GM18508 (cell line): ENCODE measurements at regions not wholly inside any gene's neighbourhood (a gene's known extent, or its start where the extent isn't known, plus 50 kb on each side); places are given as distances from the start of the nearest gene placed in this dataset.
"Not testable (repeated sequence)": the region's sequence is repeated elsewhere in the genome, so short reads cannot be mapped to it uniquely, and the experiment has no call there.

Source experiments
- ATAC-seq: cut with Tn5 transposase; IDR thresholded peaks from one replicate; pipeline ENCODE4 v1.9.1; 2021; ENCODE audit warnings: moderate number of reproducible peaks; ENCODE audit not compliant: insufficient read depth, unreplicated experiment

DNA sequence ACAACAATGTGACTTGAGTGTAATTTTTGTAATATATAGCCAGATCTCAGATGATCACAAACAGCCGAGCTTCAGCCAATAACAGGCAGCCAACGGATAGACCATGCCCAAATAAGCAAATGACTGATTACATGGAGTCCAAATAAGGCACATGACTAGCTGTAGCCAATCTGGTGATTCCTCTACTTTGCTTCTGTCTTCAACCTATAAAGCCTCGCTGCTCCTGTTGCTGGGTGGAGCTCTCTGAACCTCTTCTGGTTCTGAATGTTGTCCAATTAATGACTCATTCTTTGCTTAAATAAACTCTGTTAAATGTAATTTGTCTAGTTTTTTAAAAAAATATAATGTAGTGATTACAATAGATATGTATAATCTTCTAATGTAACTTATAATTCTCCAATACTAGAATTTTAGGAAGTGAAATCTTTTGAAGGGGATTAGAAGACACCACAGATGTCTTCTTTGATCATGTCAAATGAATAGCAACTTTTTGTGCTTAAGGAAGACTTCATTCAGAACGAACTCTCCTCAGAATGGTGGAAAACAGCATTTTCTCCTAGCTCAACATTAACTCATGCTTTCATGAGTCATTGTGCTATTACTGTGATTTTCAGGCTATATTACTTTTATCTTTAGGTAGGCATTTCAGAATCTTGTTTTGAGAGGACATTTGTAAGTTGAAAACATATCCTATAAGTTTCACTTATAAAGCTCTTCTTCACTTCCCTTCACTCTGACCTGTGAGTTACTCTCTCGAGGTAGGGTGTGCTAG is 857.8 kb upstream of the B3GALT2 start:
- no peak for ATAC-seq

DNA sequence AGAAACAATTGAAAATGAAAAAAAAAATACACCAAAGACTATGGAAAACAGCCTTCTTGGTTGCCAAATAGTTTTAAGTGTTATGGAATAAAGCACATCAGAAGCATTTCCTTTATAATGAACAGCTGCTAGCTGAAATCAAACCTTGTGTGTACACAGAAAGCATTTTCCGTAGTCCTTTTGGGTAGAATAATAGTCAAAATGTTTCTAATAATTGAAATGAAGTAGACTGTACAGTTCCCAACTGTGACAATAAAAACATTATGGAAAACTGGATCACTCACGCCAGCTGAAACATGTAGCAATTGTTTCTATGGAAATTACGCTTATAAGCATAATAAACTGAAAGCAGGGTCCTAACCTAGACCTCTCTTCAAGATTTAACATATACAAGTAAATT is 856.3 kb upstream of the B3GALT2 start:
- no peak for ATAC-seq

DNA sequence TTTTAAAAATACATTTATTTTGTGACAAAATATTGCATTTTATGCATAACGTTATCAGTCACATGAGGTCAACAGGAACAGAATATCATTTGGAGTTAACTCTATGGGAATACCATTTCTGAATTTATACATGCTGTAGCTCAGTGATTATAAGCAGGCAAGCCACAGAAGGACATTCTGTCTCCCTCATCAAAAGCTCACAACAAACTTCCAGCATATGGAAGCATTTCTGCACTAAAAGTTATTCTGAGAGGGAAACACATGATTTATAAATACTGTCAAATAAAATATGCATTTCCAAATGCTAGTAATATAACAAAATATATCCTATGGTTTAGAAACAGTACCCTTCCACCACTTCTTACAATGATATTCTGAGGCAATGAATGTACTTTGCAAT is 854.1 kb upstream of the B3GALT2 start:
- no peak for ATAC-seq

DNA sequence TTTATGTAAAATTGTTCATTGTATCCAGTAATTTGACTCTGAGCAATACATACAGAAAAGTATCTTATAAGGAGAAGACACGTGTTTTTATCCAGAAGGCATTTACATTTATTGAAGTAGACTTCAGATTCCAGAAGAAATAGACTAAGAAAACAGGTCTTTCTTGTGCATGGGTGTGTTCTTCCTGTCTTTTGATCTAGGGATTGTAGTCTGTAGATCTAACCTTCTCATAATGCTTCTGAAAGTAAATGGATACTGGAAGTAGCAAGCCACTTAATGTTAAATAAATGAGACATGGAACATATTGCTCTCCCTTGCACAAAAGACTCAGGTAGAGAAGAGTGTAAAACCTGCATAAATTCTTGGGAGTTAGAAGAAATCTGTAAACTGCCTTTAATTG is 853.2 kb upstream of the B3GALT2 start:
- ATAC-seq, result no peak

DNA sequence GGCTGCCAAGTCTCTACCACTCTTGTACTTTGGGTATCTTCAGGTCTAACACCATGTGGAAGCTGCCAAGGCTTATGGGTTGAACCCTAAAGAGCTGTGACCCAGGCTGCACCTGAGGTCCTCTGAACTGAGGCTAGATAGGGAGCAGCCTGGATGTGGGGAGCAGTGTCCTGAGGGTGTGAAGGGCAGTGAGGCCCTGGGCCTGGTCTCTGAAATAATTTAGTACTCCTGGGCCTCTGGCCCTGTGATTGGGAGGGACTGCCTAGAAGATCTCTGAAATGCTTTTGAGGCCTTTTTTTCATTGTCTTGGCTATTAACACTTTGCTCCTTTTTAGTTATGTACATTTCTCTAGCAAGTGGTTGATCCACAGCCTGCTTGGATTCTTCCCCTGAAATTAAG is 847.2 kb upstream of the B3GALT2 start:
- ATAC-seq, result no peak

DNA sequence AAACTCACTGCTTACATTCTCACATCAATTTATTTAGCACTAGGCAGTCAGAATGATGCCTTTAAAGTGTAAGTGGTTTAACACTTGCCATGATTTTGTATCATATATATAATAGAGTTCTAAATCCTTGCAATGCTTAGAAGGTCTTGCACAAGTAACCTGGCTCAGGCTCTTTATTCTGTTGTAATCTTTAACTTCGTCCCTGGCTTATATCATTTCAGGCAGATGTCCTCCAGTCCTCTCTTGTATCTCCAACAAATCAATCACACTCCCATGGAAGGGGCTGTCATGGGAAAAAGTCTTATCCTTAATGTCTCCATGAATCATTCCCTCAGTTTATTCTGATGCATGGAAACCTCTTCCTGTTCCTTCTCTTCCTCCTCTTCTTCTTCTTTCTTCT is 841.6 kb upstream of the B3GALT2 start:
- ATAC-seq, result no peak

DNA sequence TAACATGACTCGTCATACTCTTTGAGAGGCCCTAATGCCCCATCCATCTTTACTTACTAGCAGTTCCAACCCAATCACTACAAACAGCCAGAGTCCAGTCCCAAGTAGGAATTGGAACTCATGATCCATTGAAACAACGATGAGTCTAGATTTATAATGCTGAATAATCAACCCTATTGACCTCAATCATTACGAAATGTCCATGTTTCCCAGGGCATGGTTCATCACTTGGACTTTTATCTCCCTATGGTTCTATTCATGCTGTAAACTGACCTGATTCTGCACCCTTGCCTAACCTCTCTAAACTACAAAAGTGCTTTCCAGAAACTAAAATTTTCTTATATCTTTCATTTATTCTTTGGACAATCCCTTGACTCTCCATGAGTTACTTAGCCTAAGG is 840.0 kb upstream of the B3GALT2 start:
- ATAC-seq, result no peak

DNA sequence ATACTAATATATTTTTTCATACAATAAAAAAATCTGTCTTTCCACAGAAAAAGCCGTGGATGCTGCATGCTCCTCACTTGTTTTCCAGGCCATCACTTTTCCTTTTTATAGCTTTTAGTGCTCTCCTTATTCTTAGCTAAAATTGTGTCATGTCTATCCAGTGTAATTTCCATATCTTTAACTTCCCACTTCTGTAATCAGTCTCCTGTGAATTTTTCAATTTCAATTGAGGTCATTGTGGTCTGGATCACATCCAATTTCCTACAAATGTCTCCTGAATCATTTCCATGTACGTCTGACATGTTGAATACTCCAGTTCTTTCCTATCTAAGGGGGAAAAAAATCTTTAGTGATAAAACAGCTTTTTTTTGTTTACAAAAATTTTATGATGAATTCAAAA is 838.2 kb upstream of the B3GALT2 start:
- ATAC-seq, result no peak

DNA sequence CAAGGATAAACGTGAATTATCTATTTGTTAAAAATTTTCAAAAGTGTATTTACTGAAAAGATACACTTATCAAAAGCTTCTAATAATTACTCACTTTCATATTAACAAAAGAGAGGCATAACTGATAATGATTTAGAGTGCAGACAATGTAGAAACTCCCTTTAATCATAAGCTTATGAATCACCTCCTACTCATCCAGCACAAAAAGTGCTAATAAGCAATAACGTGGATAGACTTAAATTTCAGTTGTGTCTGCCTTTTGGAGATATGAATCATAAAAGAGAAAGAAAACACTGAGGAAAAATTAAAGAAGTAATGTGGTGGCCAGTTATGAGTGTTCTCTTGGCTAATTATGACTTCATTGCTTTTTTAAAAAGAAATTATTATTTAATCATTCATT is 827.6 kb upstream of the B3GALT2 start:
- no peak for ATAC-seq

DNA sequence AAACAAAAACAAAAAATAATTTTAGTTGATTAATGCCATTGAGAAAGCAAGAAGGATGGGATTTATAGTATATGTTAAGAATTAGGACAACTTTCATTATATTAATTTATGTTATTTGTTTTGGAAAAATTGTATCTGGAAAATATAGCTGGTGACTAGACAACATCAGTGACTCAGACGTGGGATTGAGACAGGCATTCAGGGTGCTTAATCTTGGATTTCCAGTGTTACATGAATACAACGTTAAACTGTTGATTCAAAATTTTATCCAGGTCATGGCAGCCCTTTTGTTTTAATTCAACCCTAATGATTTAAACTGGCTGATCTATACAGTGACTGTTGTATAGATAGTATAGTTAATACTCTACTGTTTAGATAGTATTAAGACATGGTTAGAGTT is 827.1 kb upstream of the B3GALT2 start:
- no peak for ATAC-seq

DNA sequence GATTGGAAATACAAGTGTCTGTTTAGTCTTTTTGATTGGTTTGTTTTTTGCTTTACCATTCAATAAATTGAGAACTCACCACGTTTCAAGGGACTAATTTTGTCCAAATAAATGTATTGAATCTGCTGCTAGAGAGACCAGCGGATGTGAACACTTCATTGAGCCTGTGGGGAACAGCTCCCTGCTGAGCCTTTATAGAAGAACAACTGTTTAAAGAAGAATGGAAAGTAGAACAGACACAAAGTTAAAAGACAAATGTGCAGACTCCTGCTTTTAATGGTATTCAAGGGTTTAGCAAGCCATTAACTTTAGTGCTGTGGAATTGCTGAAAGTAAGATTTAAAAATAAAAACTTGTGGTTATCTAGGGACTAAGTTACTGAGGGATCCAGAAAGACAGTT is 817.7 kb upstream of the B3GALT2 start:
- no peak for ATAC-seq

DNA sequence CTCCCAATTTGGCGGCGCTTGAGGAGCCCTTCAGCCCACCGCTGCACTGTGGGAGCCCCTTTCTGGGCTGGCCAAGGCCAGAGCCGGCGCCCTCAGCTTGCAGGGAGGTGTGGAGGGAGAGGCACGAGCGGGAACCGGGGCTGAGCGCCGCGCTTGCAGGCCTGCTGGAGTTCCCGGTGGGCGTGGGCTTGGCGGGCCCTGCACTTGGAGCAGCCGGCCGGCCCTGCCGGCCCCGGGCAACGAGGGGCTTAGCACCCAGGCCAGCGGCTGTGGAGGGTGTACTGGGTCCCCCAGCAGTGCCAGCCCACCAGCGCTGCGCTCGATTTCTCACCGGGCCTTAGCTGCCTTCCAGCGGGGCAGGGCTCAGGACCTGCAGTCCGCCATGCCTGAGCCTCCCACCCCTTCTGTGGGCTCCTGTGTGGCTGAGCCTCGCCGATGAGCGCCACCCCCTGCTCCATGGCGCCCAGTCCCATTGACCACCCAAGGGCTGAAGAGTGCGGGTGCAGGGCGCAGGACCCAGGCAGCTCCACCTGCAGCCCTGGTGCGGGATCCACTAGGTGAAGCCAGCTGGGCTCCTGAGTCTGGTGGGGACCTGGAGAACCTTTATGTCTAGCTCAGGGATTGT is 815.4 kb upstream of the B3GALT2 start:
- ATAC-seq, result not testable (repeated sequence)

DNA sequence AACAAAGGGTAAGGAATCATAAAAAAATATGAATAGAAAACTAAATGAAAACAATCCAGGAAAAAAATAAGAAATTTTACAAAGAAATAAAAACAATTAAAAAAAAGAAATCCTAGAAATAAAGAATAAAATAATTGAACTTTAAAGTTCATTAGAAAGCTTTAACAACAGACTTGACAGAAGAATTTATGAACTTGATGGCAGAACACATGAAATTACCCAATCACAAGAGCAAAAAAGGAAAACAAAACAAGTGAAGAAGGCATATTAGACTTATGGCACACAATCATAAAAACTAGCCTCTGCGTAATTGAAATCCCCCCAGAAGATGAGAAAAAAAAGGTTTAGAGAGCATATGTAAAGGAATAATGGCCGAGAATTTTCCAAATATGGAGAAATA is 802.5 kb upstream of the B3GALT2 start:
- no peak for ATAC-seq

DNA sequence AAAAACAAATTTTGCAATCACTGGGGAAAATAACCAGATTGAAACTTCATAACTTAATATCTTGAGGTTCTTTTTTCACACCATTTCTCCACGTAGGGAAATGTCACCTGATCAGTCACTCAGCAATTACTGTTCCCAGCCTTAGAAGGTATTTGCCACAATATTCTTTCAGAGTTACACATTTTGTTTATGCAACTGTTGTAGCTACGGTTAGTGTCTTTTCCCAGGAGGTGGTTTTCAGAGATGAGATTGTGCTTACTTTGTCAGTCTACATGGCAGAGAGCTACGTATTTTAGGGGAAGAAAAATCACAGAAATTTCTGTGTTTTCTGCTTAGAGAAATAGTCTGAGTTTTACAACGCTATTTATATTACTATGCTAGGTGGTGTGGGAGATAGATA is 792.8 kb upstream of the B3GALT2 start:
- ATAC-seq, result no peak

DNA sequence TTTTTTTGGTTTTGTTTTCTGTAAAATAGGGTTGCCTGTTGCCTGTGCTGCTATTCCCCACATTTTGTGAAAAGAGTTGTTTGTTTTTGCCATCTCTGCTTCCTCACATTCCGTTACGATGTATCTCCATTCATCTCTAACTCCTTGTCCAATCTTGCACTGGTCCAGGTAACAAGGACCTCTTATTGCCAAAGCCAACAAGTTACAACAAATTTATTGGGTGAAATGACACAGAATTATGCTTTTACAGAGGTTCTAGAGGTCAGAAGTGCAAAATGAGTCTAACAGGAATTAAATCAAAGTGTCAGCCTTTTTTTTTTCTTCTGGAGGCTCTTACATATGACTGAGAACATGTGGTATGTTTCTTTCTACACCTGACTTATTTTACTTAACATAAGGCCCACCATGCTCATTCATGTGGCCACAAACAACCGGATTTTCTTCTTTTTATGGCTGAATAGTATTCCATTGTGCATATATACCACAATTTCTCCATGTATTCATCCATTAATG is 787.9 kb upstream of the B3GALT2 start:
- no peak for ATAC-seq

DNA sequence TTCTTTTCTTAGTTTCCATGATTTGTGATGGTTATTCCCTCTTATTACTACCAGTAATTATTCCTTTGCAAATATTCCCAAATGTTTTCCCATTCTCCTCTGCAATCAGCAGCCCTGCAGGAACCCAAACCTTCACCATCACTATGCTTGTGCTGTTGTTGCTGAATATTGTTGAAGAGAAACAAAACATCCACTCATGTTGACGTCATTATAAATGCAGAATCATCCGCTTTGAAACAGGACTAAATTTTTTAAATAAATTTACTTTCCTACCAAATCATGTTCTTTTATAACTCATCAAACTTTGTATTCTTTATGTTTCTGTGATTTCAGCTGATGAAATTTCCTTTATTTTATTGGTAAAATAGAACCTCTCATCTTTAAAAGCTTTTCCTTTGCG is 787.0 kb upstream of the B3GALT2 start:
- ATAC-seq, result no peak

DNA sequence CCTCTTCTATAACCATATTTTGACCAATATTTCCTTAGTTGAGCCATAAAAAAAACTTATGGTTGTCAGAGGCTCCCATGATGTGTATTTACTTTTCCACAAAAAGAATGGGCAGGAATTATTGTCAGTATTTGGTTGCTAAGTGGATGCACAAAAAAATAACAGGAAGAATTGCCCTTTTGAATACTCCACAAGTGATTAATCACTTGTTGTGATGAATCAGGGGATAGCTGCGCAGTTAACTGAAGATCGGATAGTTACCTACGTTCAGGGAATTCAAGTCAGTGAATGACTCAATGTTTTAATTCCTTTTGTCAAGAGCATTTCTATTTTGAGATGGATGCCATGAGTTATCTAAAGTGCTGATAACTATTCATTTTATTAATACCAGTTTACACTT is 785.2 kb upstream of the B3GALT2 start:
- ATAC-seq, result no peak

DNA sequence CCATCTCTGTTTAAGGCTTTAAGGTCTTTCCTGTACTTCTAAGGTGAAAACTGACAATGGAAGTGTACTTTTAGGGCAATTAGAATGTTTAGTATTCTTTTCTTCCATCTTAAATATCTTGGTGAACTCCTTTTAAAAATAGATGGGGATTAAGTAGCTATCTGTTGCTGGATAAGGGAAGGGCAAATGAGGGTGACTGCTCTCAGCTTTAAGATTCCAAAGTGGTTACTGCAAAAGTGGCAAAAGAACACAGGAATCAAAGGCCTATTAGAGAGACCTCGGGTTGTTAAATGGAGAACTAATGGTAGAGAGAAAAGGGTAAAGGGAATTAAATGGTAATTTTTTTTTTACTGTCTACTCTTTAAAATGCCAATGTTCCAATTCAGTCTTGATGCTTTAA is 774.1 kb upstream of the B3GALT2 start:
- ATAC-seq, result no peak

DNA sequence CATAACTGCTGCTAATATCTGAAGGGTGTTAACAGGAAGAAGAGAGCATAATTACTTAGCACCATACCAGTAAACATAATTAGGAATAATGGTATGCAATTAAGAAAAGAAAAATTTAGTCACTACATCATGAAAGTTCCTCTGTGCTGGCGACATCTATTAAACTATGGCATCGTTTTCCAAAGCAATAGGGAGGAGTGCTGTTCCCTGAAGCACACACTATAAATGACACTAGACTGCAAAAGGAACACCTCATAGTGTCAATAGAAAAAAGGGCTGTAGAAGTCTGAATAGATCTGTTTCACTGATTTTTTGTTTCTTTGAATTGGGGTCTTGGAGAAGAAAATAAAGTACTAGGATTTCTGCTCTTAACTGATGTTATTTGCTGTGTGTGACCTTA is 773.6 kb upstream of the B3GALT2 start:
- ATAC-seq, result no peak

DNA sequence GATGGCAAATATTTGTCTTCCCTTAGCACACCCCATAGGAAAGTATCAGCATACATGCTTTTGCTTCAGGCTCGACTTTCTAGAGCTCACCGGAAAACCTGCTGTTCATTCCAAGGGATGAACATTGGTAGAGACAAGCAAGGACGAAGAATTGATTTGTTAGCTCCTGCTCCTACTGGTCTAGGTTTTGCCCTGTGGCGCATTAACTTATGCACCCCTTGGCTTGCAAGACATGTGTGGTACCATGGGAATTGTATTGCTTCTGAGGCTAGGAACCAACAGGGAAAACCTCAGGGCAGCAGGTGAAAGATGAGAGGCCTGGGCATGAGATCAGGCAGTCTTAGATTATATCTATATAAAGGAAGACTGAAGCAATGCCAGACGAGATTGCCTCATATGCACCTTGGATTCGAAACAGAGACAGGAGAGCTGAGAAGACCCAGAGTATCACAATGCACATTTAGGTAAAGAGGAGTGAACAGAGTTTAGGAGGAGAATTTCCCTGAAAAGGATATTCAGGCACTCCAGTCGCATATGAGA is 771.2 kb upstream of the B3GALT2 start:
- no peak for ATAC-seq

DNA sequence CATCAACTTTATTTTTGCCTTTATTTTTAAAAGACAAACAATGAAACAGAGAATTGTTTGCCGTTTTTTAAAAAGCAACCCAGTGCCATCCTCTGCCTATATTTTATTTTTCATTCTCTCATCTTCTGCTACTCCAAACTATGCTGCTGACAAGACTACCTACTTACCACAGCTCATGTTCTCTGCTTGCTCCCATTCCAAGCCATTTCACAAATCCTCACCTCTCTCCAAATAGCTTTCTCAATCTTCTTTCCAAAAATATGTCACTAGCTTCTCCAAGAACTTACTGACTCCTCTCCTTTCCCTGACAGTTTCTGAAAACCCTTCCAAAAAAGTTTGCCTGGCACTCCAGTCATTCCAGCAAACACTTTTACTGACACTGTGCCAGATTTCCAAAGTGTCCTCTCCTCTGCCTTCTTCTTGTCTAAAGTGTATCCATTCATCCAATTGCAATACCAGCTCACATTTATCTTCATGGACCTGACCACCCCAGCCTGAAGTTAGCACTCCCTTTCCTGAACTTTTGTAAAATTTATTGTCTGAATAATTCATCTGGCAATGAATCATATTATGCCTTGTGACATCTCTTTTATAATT is 766.5 kb upstream of the B3GALT2 start:
- ATAC-seq, result no peak
